ENCODE measurements at regions not wholly inside any gene's neighbourhood (a gene's known extent, or its start where the extent isn't known, plus 50 kb on each side); places are given as distances from the start of the nearest gene placed in this dataset.

DNA sequence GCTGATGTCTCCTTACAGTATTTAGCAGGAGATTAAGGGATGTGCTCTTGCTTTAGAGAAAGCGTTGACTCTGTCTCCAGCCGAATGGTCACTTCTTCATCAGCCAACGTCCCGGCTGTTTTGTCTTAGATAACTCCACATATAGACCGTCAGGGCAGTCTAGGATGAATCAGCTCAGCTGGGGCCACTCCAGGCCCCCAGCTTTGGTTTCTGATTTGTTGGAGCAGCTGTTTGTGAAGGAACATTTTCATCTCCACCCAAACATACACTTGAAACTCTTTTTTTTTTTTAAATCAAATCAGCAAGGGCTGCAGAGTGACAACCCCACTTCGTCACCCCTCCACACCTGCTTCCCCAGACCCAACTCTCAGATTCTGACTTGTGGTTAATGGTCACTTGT is 206.1 kb upstream of the GALNT2 start:
- TF ChIP-seq, protein P1, sequence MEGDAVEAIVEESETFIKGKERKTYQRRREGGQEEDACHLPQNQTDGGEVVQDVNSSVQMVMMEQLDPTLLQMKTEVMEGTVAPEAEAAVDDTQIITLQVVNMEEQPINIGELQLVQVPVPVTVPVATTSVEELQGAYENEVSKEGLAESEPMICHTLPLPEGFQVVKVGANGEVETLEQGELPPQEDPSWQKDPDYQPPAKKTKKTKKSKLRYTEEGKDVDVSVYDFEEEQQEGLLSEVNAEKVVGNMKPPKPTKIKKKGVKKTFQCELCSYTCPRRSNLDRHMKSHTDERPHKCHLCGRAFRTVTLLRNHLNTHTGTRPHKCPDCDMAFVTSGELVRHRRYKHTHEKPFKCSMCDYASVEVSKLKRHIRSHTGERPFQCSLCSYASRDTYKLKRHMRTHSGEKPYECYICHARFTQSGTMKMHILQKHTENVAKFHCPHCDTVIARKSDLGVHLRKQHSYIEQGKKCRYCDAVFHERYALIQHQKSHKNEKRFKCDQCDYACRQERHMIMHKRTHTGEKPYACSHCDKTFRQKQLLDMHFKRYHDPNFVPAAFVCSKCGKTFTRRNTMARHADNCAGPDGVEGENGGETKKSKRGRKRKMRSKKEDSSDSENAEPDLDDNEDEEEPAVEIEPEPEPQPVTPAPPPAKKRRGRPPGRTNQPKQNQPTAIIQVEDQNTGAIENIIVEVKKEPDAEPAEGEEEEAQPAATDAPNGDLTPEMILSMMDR (IDR thresholded peaks at IDR 0.05), result no peak
- intact Hi-C loops (cut with micrococcal nuclease), result no loop called here
- no peak overlapping the region for H3K27ac Mint-ChIP-seq
- H3K4me1 ChIP-seq (ENCODE audit: control insufficient read depth, insufficient read depth, low read length), result peaks cover 5% of the 10 kb centered on the region
- H3K9me3 Mint-ChIP-seq, result no peaks in the 10 kb centered on the region
- no peaks in the 10 kb centered on the region for H3K36me3 ChIP-seq (ENCODE audit: control insufficient read depth, insufficient read depth, low read length)
- DNase-seq (no peak), ATAC-seq (no peak)
- no peak overlapping the region for H3K4me3 ChIP-seq (ENCODE audit: low read length)
- H3K36me3 Mint-ChIP-seq, result no peaks in the 10 kb centered on the region
- H3K27ac ChIP-seq (ENCODE audit: low read length), result no peak overlapping the region
- no peaks in the 10 kb centered on the region for H3K27me3 ChIP-seq (ENCODE audit: control insufficient read depth, insufficient read depth, low read length)
- H3K9me3 ChIP-seq (ENCODE audit: control insufficient read depth, insufficient read depth, low read length), result no peaks in the 10 kb centered on the region
- WGBS (ENCODE audit: insufficient coverage), result 91% methylated on average over 5 of the region's 6 CpGs
- H3K4me1 Mint-ChIP-seq, result peaks cover 5 to 6% of the 10 kb centered on the region in 2 donors
- no peak overlapping the region for H3K4me3 Mint-ChIP-seq
- peaks cover 0 to 2% of the 10 kb centered on the region in 2 donors for H3K27me3 Mint-ChIP-seq (ENCODE audit: low read depth in 2 of 2)

DNA sequence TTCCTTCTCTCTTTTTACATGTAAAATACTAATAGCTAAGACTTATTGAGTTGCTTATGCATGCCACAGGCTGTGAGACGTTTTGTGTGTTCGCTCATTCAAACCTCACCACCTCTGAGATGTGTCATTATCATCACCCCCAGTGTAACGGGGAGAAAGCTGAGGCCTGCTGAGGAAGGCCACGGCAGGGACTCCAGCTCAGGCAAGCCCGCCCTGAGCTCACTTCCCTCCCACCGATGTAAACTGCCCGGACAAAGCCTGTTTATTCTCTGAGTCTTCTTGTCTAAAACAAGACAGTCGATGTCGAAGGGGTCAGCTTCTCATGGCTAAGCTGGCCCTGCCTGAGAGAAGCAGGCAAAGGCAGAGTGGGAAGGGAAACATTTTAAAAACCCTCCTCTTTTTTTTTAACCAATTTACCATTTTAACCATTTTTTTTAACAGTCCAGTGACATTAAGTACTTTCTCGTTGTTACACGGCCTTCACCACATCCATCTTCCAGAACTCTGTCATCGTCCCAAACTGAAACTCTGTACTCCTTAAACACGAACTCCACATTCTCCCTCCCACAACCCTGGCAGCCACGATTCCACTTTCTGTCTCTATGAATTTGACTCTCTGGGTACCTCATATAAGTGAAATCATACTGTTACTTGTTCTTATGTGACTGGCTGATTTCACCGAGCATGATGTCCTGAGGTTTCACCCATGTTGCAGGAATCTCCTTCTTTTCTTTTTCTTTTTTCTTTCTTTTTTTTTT is 204.8 kb upstream of the GALNT2 start:
- Histone ChIP-seq H3K9me3 (ENCODE audit: control insufficient read depth, insufficient read depth, low read length) (no peaks in the 10 kb centered on the region), H3K36me3 (ENCODE audit: control insufficient read depth, insufficient read depth, low read length) (no peaks in the 10 kb centered on the region), H3K27me3 (ENCODE audit: control insufficient read depth, insufficient read depth, low read length) (no peaks in the 10 kb centered on the region), H3K4me3 (ENCODE audit: low read length) (no peak overlapping the region), H3K4me1 (ENCODE audit: control insufficient read depth, insufficient read depth, low read length) (no peaks in the 10 kb centered on the region), H3K27ac (ENCODE audit: low read length) (no peak overlapping the region)
- no peak overlapping the region for H3K27ac Mint-ChIP-seq
- TF ChIP-seq, protein P1 (IDR thresholded peaks at IDR 0.05), result no peak
- intact Hi-C loops (cut with micrococcal nuclease), result no loop called here
- peaks cover 0 to 2% of the 10 kb centered on the region in 2 donors for H3K27me3 Mint-ChIP-seq (ENCODE audit: low read depth in 2 of 2)
- H3K4me1 Mint-ChIP-seq, result no peaks in the 10 kb centered on the region
- no peaks in the 10 kb centered on the region for H3K36me3 Mint-ChIP-seq
- ATAC-seq, result no peak
- no peaks in the 10 kb centered on the region for H3K9me3 Mint-ChIP-seq
- WGBS (ENCODE audit: insufficient coverage), result 85% methylated on average over 15 of the region's 15 CpGs
- H3K4me3 Mint-ChIP-seq, result no peak overlapping the region
- DNase-seq, result no peak

DNA sequence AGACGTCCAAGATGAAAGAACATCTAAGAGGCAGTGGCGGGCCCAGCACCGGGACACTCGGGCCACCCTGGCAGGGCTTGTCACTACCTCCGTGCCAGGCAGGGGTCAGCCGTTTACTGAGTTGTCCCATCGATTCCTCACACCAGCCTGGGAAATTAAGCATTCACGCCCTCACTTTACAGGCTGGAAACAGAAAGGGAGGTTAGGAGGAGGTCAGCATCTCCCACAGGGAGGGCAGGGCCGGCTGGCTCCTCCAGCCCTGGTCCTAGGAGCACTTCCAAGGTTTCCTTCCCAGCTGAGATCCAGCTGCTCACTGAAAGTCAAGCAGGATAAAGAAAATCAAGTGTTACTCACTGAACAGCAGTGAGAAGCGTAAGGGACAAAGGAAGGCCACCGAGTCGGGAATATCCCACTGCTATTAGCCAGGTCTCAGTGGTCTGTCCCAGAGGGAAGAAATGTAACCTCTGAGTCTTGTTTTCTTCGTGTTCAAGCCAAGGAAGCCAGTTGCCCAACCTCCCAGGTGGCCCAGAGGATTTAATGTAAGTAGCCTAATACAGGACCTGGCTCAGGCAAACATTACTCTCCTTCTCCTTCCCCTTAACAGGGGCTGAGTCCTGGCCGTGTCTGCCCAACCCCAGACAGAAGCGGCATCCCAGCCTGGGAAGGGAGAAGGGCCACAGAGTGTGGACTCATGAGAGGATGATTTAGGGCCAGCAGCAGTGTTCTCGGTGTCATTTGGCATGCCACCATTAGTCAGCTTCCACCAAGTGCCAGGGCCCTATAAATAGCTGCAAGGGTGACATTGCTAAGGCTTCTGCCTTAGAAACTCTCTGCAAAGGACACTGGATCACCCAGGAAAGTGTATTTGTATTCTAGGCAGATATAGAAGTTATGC is 203.1 kb upstream of the GALNT2 start:
- ATAC-seq (no peak), DNase-seq (no peak)
- TF ChIP-seq, protein P1 (IDR thresholded peaks at IDR 0.05), result no peak
- Mint-ChIP-seq H3K4me3 (no peak overlapping the region), H3K4me1 (no peaks in the 10 kb centered on the region), H3K27me3 (ENCODE audit: low read depth in 2 of 2) (peaks cover 0 to 5% of the 10 kb centered on the region in 2 donors), H3K9me3 (no peaks in the 10 kb centered on the region), H3K27ac (no peak overlapping the region), H3K36me3 (no peaks in the 10 kb centered on the region)
- intact Hi-C loops (cut with micrococcal nuclease), result no loop called here
- no peaks in the 10 kb centered on the region for H3K4me1 ChIP-seq (ENCODE audit: control insufficient read depth, insufficient read depth, low read length)
- no peak overlapping the region for H3K4me3 ChIP-seq (ENCODE audit: low read length)
- WGBS (ENCODE audit: insufficient coverage), result 86% methylated on average over 16 of the region's 16 CpGs
- no peaks in the 10 kb centered on the region for H3K36me3 ChIP-seq (ENCODE audit: control insufficient read depth, insufficient read depth, low read length)
- H3K27ac ChIP-seq (ENCODE audit: low read length), result no peak overlapping the region
- no peaks in the 10 kb centered on the region for H3K9me3 ChIP-seq (ENCODE audit: control insufficient read depth, insufficient read depth, low read length)
- no peaks in the 10 kb centered on the region for H3K27me3 ChIP-seq (ENCODE audit: control insufficient read depth, insufficient read depth, low read length)
